Mesodermal cell (in vitro differentiated cells): ENCODE measurements at regions not wholly inside any gene's neighbourhood (a gene's known extent, or its start where the extent isn't known, plus 50 kb on each side); places are given as distances from the start of the nearest gene placed in this dataset.
A peak's percentile ranks its signal among the peaks of the same experiment; 100 is the strongest.

Experiments used
- H3K27ac ChIP-seq: 2 replicates; pipeline ENCODE4 v1.7.0; 2013; ENCODE audit warnings: mild to moderate bottlenecking, low read depth, low read length, moderate library complexity; ENCODE audit not compliant: severe bottlenecking
- H3K36me3 ChIP-seq: 2 replicates; pipeline ENCODE4 v1.7.1; 2013; ENCODE audit warnings: mild to moderate bottlenecking, low read length, moderate library complexity; ENCODE audit not compliant: control insufficient read depth, insufficient read depth
- H3K4me1 ChIP-seq: one replicate; pipeline ENCODE4 v1.7.1; 2013; ENCODE audit warnings: mild to moderate bottlenecking, low read length; ENCODE audit not compliant: insufficient read depth, control insufficient read depth, poor library complexity, severe bottlenecking
- H3K4me3 ChIP-seq: 2 replicates; pipeline ENCODE4 v1.7.0; 2013; ENCODE audit warnings: low read length, control low read depth, mild to moderate bottlenecking; ENCODE audit not compliant: insufficient read depth, poor library complexity, severe bottlenecking; ENCODE audit errors: extremely low read depth
- H3K9me3 ChIP-seq: 2 replicates; pipeline ENCODE4 v1.7.1; 2013; ENCODE audit warnings: mild to moderate bottlenecking, low read length, moderate library complexity; ENCODE audit not compliant: control insufficient read depth
- WGBS, 2 experiments: methylation state at CpG; one replicate each; pipeline ENCODE4 v1.1.5; 2013; ENCODE audit warnings: missing lambda C conversion rate in 2 of 2; ENCODE audit not compliant: insufficient coverage in 2 of 2; 5-methylcytosine and 5-hydroxymethylcytosine counted together

- Histone ChIP-seq H3K9me3 (peaks cover 8% of the 10 kb centered on the region), H3K4me1 (peaks cover 48% of the 10 kb centered on the region), H3K4me3 (no peak overlapping the region), H3K36me3 (no peaks in the 10 kb centered on the region), H3K27ac (no peak overlapping the region)
- 90 to 92% methylated on average over 8 of the region's 8 CpGs for WGBS, 2 experiments
Measured at GRCh38 chr16:86392436-86393152, 117.7 kb upstream of the FOXF1 start.

- 95 to 96% methylated on average over 7 to 8 of the region's 9 CpGs for WGBS, 2 experiments
- Histone ChIP-seq H3K36me3 (no peaks in the 10 kb centered on the region), H3K27ac (no peak overlapping the region), H3K4me1 (peaks cover 58% of the 10 kb centered on the region), H3K9me3 (no peaks in the 10 kb centered on the region), H3K4me3 (no peak overlapping the region)
Measured at GRCh38 chr16:86393907-86394626, 116.3 kb upstream of the FOXF1 start.

DNA sequence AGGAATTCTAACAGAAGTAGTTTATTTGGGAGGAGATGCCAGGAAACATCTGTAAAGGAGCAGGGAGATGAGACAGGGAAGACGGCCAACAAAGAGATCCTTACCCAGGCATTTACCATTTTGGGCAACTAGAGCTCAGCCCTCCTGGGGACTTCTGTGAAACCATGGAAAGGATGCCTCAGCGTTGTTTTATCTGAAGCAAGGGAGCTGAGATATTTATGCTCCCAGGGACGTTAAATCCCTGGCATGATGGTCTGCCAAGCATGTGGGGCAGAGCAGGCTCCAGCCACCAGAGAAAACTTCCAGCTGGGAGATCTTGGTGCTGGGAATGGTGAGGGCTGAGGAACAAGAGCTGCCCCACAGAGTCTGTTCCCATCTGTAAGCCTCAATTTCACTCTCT, 114.8 kb upstream of the FOXF1 start:
- Histone ChIP-seq H3K9me3 (no peaks in the 10 kb centered on the region), H3K27ac (no peak overlapping the region), H3K4me1 (peaks cover 57% of the 10 kb centered on the region), H3K4me3 (no peak overlapping the region), H3K36me3 (no peaks in the 10 kb centered on the region)
- 85 to 86% methylated on average over 2 to 3 of the region's 3 CpGs for WGBS, 2 experiments

GRCh38 chr16:86396422-86396821, 113.9 kb upstream of the FOXF1 start:
- no peaks in the 10 kb centered on the region for H3K9me3 ChIP-seq
- no peaks in the 10 kb centered on the region for H3K36me3 ChIP-seq
- no peak overlapping the region for H3K4me3 ChIP-seq
- peak overlapping the region; percentile 86 for H3K27ac ChIP-seq
- H3K4me1 ChIP-seq = peaks cover 54% of the 10 kb centered on the region
- WGBS, 2 experiments = 73 to 76% methylated on average over 7 of the region's 10 CpGs

DNA sequence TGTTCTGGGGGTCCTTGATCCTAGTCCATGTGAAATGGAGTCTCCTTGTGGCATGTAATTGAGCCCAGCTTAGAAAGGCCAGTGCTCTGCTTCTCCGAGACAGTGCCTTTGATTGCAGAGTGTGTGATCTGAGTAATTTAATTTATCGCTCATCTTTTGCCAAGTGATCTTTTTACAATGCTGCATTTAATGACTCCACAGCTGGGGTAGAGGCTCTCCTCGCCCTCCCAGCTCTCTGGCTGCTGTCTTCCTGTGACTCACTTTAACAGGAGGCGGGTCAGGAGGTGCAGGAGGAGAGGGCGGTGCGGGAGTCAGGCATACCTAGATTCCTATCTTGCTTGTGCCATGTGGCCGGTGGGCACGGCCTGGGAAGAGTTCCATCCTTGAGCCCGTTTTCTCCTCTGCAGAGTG, 113.4 kb upstream of the FOXF1 start:
- no peak overlapping the region for H3K4me3 ChIP-seq
- no peaks in the 10 kb centered on the region for H3K36me3 ChIP-seq
- peak overlapping the region; percentile 86 for H3K27ac ChIP-seq
- WGBS, 2 experiments = no CpG with 5 or more reads among the region's 9 CpGs
- H3K9me3 ChIP-seq = no peaks in the 10 kb centered on the region
- H3K4me1 ChIP-seq = peaks cover 53% of the 10 kb centered on the region

DNA sequence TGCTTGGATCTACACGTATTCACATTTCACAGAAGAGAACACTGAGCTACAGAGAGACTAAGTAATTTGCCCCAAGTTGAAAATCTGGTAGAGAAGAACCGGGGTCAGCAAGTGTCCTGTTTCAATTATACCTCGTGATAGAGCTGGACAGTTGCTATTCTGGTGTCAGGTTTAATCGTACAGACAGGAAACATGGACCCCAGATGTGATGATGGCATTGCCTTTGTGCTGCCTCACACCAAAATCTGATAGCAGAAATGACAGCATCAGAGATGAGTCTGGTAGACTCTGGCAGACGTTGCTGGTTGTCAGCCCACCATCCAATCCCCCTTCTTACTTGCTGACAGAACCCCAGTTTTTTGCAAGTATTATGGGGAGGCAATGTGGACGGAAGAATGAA, 112.1 kb upstream of the FOXF1 start:
- H3K36me3 ChIP-seq = no peaks in the 10 kb centered on the region
- H3K4me3 ChIP-seq = no peak overlapping the region
- peak overlapping the region; percentile 61 for H3K27ac ChIP-seq
- H3K9me3 ChIP-seq = no peaks in the 10 kb centered on the region
- peaks cover 54% of the 10 kb centered on the region for H3K4me1 ChIP-seq
- WGBS, 2 experiments = 96 to 98% methylated on average over 5 of the region's 6 CpGs

- Histone ChIP-seq H3K4me3 (no peak overlapping the region), H3K36me3 (no peaks in the 10 kb centered on the region), H3K9me3 (no peaks in the 10 kb centered on the region), H3K27ac (peak overlapping the region; percentile 61), H3K4me1 (peaks cover 58% of the 10 kb centered on the region)
- WGBS, 2 experiments = 82 to 97% methylated on average over 4 of the region's 4 CpGs
Measured at GRCh38 chr16:86398622-86399021, 111.7 kb upstream of the FOXF1 start.

DNA sequence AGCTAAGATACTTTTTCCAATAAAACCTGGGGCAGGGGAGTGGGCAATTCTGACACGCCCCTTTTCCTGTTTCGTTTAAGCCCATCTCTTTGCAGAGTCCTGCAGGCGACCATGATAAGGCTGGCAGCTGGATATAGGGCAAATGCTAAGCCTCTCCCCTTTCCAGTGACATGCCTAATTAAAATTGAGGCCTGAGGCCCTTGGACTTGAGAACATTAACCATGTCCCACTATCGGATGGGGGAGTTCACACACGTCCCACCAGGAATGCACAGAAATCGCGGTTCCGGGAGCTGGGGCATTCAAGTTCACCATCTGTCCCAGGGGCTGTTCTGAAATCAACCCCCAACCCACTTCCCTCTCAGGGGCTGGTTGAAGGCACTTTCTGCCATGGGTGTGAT, 109.2 kb upstream of the FOXF1 start:
- Histone ChIP-seq H3K27ac (no peak overlapping the region), H3K36me3 (no peaks in the 10 kb centered on the region), H3K4me3 (no peak overlapping the region), H3K9me3 (no peaks in the 10 kb centered on the region), H3K4me1 (peaks cover 65% of the 10 kb centered on the region)
- 90 to 93% methylated on average over 5 to 8 of the region's 8 CpGs for WGBS, 2 experiments

GRCh38 chr16:86403085-86403484, 107.2 kb upstream of the FOXF1 start:
- Histone ChIP-seq H3K27ac (no peak overlapping the region), H3K4me3 (no peak overlapping the region), H3K4me1 (peaks cover 46% of the 10 kb centered on the region), H3K36me3 (no peaks in the 10 kb centered on the region), H3K9me3 (no peaks in the 10 kb centered on the region)
- WGBS, 2 experiments = 98% methylated on average over 7 of the region's 7 CpGs

- H3K4me1 ChIP-seq = peaks cover 42% of the 10 kb centered on the region
- H3K36me3 ChIP-seq = no peaks in the 10 kb centered on the region
- H3K27ac ChIP-seq = no peak overlapping the region
- WGBS, 2 experiments = 74 to 76% methylated on average over 5 to 7 of the region's 8 CpGs
- H3K4me3 ChIP-seq = no peak overlapping the region
- H3K9me3 ChIP-seq = no peaks in the 10 kb centered on the region
Measured at GRCh38 chr16:86403541-86404163, 106.7 kb upstream of the FOXF1 start.

DNA sequence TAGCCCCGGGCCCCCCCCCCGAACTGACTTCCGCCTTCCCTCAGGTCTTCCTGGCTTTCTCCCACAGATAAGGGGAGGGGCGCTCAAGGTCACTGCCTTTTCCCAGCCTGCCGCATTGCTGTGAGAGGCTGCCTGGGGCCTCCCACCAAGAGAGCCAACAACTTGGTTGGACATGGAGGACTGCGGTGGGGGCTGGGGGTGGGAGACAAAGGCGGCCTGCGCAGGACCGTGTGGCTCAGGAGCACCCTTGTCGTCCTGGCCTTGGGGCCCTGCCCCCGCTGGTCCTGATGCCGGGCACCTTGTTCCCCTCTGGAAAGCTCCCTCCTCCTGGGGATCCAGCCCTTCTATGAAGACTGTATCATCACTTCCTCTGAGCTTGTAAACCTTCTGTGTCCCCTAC, 105.6 kb upstream of the FOXF1 start:
- Histone ChIP-seq H3K9me3 (no peaks in the 10 kb centered on the region), H3K4me1 (peaks cover 39% of the 10 kb centered on the region), H3K4me3 (no peak overlapping the region), H3K27ac (no peak overlapping the region), H3K36me3 (no peaks in the 10 kb centered on the region)
- WGBS, 2 experiments = 98 to 100% methylated on average over 2 to 6 of the region's 12 CpGs
